ENCODE measurements at regions not wholly inside any gene's neighbourhood (a gene's known extent, or its start where the extent isn't known, plus 50 kb on each side); places are given as distances from the start of the nearest gene placed in this dataset.
"Not testable (repeated sequence)": the region's sequence is repeated elsewhere in the genome, so short reads cannot be mapped to it uniquely, and the experiment has no call there.

- Histone ChIP-seq H3K9me3 (no peaks in the 10 kb centered on the region), H3K4me1 (peaks cover 0 to 16% of the 10 kb centered on the region in 2 donors), H3K36me3 (no peaks in the 10 kb centered on the region), H3K4me3 (replicated peaks in 1 of 3) (no peak overlapping the region), H3K27ac (no peak overlapping the region), H3K27me3 (no peaks in the 10 kb centered on the region)
- WGBS, 2 donors: 67 to 70% methylated on average over 3 of the region's 3 CpGs
- intact Hi-C loops (cut with DNase I): no loop called here
- no peak for TF ChIP-seq POLR2A (IDR thresholded peaks at IDR 0.05)
- TF ChIP-seq, protein P1, sequence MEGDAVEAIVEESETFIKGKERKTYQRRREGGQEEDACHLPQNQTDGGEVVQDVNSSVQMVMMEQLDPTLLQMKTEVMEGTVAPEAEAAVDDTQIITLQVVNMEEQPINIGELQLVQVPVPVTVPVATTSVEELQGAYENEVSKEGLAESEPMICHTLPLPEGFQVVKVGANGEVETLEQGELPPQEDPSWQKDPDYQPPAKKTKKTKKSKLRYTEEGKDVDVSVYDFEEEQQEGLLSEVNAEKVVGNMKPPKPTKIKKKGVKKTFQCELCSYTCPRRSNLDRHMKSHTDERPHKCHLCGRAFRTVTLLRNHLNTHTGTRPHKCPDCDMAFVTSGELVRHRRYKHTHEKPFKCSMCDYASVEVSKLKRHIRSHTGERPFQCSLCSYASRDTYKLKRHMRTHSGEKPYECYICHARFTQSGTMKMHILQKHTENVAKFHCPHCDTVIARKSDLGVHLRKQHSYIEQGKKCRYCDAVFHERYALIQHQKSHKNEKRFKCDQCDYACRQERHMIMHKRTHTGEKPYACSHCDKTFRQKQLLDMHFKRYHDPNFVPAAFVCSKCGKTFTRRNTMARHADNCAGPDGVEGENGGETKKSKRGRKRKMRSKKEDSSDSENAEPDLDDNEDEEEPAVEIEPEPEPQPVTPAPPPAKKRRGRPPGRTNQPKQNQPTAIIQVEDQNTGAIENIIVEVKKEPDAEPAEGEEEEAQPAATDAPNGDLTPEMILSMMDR (IDR thresholded peaks at IDR 0.05): no peak
- DNase-seq: no peak
Observed at GRCh38 chr2:215787025-215787424, 226.3 kb downstream of the MREG start.

DNA sequence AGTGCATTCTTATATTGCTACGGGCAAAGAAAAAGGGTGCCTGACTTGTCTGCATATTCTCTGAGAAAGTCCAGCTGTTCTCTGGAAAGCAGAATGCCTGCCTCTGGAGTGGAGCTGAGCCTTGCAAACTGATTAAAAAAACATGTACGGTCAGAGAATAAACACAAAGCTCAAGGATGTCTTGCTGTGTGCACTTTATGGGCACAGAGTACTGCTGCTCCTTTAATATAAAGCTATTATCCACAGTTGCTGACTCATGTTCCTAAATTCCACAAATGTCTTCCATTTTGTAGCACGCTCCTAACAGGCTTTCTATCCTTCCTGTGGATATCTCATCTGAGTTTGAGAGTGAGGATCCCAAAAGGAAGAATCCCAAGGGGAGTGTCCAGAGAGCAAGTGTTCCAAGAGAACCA is 229.0 kb downstream of the MREG start:
- 26 to 36% methylated on average over 3 of the region's 3 CpGs for WGBS, 2 donors
- intact Hi-C loops (cut with DNase I): no loop called here
- Histone ChIP-seq H3K27ac (peak overlapping the region in 1 of 3 donors; percentile 31), H3K27me3 (no peaks in the 10 kb centered on the region), H3K9me3 (no peaks in the 10 kb centered on the region), H3K36me3 (no peaks in the 10 kb centered on the region), H3K4me3 (replicated peaks in 1 of 3) (no peak overlapping the region), H3K4me1 (peaks cover 5 to 27% of the 10 kb centered on the region in 2 donors)
- TF ChIP-seq, protein P1 (IDR thresholded peaks at IDR 0.05): no peak
- TF ChIP-seq POLR2A (IDR thresholded peaks at IDR 0.05): no peak
- peak; percentile 29 to 31 for DNase-seq

DNA sequence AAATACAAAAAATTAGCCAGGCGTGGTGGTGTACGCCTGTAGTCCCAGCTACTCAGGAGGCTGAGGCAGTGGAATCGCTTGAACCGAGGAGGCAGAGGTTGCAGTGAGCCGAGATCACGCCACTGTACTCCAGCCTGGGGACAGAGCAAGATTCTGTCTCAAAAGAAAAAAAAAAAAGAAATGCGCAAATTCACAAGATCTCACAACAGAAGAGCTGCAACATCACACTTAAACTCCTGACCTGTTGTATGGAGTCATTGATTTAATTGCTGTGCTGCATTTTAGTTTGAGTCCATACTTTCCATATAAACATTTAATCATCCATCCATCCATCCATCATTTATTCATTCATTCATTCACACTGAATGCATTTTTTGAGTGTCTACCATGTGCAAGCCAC is 229.7 kb downstream of the MREG start:
- DNase-seq; H3K36me3 ChIP-seq; H3K27ac ChIP-seq; intact Hi-C loops (cut with DNase I); H3K27me3 ChIP-seq; H3K9me3 ChIP-seq; H3K4me3 ChIP-seq (replicated peaks in 1 of 3): not testable (repeated sequence)
- peaks cover 5 to 27% of the 10 kb centered on the region in 2 donors for H3K4me1 ChIP-seq
- WGBS, 2 donors: 98% methylated on average over 7 of the region's 7 CpGs

GRCh38 chr2:215782965-215783364 is 230.4 kb downstream of the MREG start:
- intact Hi-C loops (cut with DNase I): no loop called here
- no peak overlapping the region for H3K4me3 ChIP-seq (replicated peaks in 1 of 3)
- DNase-seq: no peak
- H3K27me3 ChIP-seq: no peaks in the 10 kb centered on the region
- H3K27ac ChIP-seq: no peak overlapping the region
- H3K9me3 ChIP-seq: no peaks in the 10 kb centered on the region
- TF ChIP-seq POLR2A (IDR thresholded peaks at IDR 0.05): no peak
- TF ChIP-seq, protein P1 (IDR thresholded peaks at IDR 0.05): no peak
- no peaks in the 10 kb centered on the region for H3K36me3 ChIP-seq
- H3K4me1 ChIP-seq: peaks cover 5 to 27% of the 10 kb centered on the region in 2 donors
- WGBS, 2 donors: 97 to 99% methylated on average over 2 of the region's 2 CpGs

DNA sequence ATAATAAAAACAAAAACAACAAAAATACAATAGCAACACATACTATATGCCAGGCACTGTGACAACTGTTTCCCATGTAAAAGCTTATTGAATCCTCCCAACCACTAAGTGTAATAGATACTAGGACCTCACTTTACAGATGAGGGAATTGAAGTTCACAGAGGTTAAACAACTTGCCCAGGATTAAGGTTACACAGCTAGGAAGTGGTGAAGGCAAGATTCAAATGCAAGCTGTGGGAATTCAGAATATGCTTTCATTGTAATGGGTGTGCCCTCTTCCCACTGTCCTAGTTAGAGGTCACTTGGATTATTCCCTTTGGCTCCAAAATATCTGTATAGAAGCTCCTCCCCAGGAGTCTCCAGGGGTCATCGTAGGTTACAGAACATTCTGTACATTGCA is 231.1 kb downstream of the MREG start:
- WGBS, 2 donors: 89 to 100% methylated on average over 1 of the region's 1 CpG
- Histone ChIP-seq H3K36me3 (no peaks in the 10 kb centered on the region), H3K27ac (no peak overlapping the region), H3K4me1 (peaks cover 5 to 27% of the 10 kb centered on the region in 2 donors), H3K27me3 (no peaks in the 10 kb centered on the region), H3K4me3 (replicated peaks in 1 of 3) (no peak overlapping the region), H3K9me3 (no peaks in the 10 kb centered on the region)
- no peak for TF ChIP-seq POLR2A (IDR thresholded peaks at IDR 0.05)
- TF ChIP-seq, protein P1 (IDR thresholded peaks at IDR 0.05): no peak
- intact Hi-C loops (cut with DNase I): no loop called here
- DNase-seq: no peak
